ENCODE measurements at regions not wholly inside any gene's neighbourhood (a gene's known extent, or its start where the extent isn't known, plus 50 kb on each side); places are given as distances from the start of the nearest gene placed in this dataset.

DNA sequence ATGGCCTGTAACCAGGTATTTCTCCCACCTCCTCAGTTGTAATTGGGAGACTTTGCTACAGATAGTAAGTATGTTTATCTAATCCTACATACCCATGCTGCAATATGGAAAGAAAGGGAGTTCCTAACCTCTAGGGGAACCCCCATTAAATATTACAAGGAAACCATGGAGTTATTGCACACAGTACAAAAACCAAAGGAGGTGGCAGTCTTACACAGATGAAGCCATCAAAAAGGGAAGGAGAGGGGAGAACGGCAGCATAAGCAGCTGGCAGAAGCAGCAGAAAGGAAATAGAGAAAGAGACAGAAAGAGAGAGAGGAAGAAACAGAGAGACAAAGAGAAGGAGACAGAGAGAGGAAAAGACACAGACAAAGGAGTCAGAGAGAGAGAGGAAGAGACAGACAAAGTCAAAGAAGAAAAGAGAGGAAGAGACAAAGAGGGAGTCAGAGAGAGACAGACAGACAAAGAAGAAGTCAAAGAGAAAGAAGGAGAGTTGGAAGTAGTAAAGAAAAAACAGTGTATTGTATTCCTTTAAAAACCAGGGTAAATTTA lies 142.9 kb downstream of the FASLG start:
- no peak for DNase-seq (ENCODE audit: low spot score)

DNA sequence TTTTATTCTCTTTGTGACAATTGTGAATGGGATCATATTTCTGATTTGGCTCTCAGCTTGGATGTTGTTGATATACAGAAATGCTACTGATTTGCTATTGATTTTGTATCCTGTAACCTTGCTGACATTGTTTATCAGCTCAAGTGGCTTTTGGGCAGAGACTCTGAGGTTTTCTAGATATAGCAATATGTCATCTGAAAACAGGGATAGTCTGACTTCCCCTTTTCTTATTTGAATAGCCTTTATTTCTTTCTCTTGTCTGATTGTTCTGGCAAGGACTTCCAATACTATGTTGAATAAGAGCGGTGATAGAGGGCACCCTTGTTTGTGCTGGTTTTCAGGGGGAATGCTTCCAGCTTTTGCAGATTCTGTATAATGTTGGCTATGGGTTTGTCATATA lies 150.8 kb downstream of the FASLG start:
- DNase-seq (ENCODE audit: low spot score): no peak

DNA sequence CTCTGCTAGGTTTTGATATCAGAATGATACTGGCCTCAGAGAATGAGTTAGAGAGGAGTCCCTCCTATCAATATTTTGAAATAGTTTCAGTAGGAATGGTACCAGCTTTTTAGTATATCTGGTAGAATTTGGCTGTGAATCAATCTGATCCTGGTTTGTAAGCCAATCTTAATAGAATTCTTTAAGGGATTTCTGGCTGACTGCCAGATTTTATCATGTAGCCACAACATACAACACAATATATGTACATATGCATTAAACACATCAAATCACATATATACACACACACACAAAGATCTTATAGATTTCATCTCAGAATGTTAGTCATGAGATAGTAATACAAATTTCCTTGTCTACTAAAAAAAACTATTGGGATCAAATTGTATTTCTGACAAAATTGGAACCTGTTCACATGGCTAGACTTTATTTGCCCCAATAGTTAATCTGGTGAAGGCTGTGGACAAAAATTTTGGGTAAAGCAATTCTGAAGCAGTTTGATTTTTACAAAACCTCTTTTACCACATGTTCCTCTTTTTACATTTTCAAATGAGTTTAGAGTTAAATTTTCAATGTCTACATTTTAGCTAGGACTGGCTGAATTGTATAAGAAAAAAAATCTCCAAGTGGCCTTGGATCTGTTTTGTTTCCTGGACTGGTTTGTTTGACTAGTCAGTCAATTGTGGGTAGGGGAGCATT lies 151.7 kb downstream of the FASLG start:
- no peak for DNase-seq (ENCODE audit: low spot score)

DNA sequence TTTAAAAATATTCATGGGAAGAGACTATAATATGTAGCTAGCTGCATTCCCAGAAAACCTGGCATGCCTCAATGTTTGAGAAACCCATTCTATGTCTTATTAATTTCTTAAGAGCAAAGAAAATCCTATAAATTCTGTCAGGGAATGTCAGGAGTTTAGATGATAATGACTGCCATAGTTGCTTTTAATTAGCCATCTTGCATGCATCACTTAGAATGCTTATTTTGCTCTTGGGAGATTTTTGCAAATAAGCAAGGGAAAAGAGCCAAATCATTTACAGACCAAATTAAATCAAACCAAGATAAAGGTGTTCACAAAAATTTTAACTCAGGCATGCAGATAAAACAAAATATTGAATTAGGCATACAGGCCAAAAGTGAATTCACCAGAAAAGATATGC lies 152.8 kb downstream of the FASLG start:
- no peak for DNase-seq (ENCODE audit: low spot score)

DNA sequence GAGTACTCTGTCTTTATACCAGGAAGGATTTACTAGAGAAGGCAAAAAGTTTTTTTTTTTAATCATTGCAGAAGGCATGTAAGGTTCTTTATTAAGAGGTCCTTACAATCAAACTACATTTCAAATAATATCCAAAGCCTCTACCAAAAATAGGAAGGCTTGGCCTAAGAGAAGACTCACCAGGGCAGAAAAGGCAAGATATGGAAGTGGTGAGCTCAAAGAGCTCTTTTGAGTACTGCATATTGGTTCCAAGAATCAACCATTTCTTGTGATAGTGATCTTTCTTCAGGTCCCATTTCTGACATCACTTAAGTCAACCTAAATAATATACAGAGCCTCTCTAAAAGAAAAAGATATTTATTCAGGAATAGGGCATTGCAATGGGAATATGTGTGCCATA lies 153.2 kb downstream of the FASLG start:
- DNase-seq (ENCODE audit: low spot score): no peak

DNA sequence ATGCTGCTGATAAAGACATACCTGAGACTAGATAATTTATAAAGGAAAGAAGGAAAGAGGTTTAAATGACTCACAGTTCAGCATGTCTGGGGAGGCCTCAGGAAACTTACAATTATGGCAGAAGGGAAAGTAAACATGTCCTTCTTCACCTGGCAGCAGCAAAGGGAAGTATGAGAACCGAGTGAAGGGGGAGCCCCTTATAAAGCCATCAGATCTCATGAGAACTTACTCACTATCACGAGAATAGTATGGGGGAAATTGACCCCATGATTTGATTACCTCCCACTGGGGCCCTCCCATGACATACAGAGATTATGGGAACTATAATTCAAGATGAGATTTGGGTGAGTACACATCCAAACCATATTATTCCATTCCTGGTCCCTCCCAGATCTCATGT lies 154.4 kb downstream of the FASLG start:
- DNase-seq (ENCODE audit: low spot score): no peak

DNA sequence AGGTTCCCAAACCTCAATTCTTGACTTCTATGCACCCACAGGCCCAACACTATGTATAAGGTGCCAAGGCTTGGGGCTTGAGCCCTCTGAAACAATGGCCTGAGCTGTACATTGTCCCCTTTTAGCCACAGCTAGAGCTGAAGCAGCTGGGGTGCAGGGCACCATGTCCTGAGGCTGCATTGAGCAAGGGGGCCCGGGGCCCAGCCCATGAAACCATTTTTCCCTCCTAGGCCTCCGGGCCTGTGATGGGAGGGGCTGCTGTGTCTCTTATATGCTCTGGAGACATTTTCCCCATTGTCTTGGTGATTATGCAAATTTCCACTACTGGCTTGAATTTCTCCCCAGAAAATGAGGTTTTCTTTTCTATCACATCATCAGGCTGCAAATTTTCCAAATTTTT lies 155.5 kb downstream of the FASLG start:
- no peak for DNase-seq (ENCODE audit: low spot score)

DNA sequence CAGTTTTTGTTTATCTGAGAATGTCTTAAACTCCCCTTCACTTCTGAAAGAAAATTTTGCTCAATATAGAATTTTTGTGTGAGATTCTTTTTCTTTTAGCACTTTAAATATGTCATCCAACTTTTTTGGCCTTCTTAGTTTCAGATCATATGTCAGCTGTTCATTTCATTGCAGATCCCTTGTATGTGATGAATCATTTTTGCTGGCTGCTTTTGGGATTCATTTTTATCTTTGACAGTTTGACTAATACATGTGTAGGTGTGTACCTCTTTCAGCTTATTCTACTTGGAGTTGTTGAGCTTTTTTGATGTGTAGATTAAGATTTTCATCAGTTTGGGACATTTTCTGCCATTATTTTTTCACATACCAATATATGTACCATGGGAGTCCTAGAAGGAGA lies 156.8 kb downstream of the FASLG start:
- no peak for DNase-seq (ENCODE audit: low spot score)

DNA sequence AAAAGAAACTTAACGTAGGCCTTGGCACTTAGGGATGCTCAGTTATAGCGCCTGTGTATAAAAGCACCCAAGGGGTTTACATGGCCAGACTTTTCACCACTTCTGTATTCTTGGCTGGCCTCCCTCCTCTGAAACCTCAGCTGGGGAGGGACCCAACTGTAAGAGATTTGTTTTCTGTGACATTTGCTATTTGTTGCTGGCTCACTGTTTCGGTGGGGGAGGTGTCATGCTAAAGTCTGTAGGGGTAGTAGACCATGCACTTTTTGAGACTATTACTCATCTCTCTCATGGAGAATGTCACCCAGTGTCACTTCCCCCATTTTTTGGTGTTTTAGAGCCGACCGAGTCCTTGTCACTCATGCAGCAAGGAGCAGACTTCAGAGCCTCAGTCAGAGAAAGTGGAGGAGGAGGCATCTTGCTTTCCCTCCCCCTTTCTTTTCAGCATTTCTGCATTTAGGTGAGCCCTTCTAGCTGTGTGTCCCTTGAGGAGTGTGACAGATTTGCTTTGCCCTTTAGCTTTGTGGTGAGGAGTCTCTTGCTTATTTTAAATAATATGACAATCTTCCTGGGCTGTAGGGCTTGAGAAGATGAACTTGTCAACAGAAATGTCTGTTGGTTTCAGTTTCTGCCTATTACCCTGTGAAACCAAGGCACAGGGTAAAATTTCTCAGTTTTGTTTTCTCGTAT lies 160.1 kb downstream of the FASLG start:
- DNase-seq (ENCODE audit: low spot score): no peak

DNA sequence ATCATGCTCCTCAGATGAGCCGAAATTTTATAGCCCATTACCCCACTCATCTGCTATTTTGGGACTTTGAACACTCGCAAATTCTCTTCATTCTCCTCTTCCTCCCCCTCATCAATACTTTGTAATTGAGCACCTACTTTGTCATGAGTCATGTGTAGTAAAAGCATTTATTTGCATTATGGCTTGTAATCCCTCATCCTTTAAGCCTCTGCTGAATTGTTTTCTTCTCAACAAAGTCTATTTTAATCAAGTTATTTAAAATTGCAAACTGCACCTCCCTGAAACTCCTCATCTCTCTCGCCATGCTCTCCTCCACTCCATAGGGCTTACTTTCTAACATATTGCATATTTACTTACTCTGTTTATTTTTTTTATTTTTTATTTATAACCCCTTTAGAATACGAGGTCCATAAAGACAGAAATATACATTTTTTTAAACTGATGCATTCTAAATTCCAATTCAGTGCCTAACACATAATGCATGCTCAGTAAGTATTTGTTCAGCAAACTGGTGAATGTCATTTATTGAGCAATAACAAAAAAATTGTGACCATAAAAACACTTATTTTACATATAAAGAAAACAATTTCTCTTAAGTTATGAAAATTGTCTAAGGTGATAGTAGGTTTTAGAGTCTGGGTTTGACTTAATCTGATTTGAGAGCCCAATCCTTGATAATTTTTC lies 161.7 kb downstream of the FASLG start:
- DNase-seq (ENCODE audit: low spot score): no peak

DNA sequence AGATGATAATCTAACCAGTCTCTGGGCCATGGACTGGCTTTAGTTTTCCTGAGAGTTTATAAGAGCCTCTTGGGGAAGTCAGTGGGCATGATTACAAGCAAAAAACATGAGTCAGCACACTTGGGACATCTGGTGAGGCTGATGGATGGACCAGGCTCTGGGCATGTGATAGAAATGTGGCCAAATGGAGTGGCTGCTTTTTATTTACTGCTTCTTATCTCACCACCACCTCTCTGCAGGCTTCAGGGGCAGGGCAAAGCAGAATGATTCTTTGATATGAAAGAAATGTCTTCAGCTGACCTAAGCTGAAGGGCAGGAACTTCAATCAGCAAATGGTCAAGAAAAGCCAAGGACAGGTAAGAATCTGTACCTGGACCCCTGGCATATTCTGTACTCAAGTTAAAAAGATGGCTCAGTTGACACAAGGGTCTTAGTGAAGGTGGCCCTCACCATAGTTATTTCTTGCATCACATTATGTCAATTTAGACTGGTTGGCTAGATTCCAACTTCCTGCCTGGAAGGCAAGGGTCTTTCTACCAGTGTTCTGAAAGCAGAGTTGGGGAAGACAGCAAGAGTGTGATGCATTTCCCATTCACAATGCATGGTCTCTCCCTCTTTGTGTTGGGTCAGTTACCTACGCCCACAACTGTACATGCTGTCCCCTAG lies 162.8 kb downstream of the FASLG start:
- DNase-seq (ENCODE audit: low spot score): peak; percentile 58

DNA sequence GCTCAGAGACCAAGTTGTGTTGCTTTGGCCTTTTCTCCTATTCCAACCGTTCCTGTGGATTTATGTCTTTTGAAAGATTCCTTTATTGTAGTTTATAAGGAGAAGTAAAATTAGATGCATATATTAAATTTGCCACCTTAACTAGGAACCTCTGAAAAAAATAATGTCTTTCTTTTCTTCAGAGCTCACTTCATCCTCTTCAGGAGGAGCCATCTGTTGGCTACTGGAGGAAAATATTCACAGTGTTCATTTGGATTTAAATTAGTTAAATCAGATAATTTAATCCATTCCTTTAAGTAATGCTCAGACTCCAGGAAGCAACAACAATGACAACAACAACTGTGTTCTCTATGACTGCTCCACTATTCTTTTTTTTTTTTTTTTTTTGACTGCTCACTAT lies 164.0 kb downstream of the FASLG start:
- DNase-seq (ENCODE audit: low spot score): no peak

DNA sequence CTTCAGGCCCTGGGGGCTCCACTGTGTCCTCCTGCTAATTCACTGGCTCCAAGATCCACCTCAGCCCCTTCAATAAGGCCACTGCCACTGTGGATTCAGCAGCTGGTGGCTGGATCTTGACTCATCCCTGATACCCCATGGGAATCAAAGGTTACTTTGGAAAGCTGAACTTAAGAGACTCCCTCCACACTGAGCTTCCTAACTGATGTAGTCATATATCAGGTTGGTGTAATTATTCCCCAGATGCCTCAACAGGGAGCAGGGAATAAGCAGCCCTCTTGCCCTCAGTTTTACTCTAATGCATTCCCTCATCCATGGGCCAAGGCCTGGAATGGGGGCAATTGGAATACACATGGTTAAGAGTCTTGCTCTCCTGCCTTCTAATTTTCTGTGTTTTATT lies 164.6 kb downstream of the FASLG start:
- peak; percentile 37 for DNase-seq (ENCODE audit: low spot score)

DNA sequence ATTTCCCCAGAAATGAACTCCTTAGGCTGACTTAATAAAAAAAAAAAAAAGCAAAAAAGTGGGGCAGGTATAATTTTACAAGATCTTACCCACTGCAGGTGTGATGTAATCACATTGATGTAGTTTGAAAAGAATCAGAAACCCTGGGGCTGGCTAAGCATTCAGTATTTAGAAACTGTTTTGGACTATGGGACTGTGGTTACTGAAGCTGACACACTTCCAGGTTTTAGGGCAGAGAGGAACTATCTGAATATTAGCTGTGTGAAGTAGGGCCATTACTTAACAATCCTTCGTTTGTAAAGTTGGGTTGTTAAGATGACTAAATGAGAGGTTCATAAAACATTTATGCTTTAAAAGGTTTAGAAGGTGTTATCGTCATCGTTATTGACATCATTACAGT lies 165.3 kb downstream of the FASLG start:
- no peak for DNase-seq (ENCODE audit: low spot score)

DNA sequence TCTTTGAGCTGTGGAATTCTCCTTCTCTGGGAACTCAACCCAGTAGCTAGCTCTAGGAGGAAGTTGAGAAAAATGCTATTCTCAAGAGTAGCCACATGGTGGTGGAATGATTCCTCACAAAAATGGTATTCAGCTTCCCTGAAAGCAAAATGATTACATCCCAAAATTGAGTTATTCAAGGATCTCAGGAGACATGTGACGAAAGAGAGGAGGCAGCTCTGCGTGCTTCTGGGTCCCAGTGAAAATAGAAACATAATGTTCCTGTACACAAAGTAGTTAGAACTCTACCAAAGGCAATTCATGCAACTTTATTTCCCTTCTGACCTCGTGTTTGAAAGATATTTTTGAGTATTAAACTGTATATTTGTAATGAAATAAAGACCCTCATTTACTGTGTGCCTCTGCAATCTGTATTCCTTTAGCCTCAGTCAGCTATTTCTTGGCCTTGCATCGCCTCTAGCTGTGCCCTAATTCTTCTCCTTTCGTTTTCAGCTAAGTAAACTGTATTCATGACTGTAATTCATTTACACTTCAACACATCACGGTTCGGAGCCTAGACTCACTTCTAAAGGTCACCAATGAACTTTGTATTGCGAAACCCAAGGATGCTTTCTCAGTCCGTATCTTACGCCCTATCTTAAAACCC lies 167.3 kb downstream of the FASLG start:
- peak; percentile 77 for DNase-seq (ENCODE audit: low spot score)

DNA sequence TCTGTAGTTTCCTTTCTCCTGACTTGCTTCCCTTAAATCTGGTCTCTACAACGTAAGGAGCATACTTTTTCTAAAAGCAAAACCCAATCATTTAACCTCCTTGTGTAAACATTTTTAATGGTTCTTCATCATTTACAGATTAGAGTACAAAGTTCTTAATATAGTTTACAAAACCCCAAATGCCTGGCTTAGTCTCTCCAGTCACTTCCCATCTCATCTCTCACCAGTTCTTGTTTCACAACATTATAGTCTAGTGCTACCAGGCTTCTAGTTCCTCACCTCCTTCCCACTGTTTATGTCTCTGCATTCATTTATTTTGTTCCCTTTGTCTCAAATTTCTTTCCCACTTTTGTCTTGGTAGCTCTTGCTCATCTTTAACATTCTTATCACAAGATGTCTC lies 168.4 kb downstream of the FASLG start:
- no peak for DNase-seq (ENCODE audit: low spot score)

DNA sequence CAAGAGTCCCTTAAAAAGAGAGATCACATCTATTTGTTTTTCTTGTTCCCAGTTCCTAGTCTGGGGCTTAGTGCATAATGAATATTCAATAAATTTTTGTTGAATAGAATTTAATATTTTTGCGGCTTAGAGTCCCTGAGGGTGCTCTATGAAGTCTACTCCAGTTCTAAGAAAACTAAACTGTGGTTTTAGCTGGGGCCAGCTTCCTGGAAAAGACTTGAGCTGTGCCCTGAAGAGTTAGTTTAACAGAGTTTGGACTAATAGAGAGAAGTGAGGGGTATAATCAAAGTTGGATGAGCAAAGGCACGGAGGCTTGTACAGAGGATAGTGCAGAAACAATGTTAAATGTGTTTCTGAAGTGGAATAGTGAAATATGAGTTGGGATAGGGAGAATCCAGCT lies 168.9 kb downstream of the FASLG start:
- DNase-seq (ENCODE audit: low spot score): no peak

DNA sequence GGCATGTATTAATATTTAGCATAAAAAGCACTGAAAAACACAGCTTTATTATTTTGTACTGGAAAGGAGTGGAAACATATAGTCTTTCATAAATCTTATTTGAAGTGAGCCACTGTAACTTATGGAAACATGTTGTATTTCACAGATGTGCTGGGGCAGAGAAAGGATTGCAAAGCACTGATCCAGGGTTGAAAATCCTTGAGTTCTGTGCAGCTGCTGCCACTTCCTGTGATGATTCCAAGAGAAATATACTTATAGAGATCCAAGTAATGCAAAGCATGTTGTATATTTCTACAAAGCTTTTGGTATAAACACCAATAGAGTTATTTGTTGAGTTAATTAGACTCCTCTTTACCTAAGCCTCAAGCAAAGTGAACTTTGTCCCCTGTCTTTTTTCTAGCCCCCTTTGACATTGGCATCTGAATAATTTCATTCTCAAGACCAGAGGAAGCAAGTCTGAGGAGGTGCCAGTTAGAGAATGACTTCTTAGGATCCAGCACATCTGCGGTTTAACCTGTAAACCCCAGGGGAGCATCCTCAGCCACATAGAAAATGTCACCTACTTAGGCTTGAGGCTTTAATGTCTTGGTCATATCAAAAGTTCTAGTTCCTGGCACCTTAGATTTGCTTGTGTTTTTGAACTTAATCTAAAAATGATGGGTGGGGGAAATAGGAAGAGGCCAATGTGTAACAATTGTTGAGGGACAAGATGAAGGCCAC lies 173.3 kb downstream of the FASLG start:
- DNase-seq (ENCODE audit: low spot score): no peak

DNA sequence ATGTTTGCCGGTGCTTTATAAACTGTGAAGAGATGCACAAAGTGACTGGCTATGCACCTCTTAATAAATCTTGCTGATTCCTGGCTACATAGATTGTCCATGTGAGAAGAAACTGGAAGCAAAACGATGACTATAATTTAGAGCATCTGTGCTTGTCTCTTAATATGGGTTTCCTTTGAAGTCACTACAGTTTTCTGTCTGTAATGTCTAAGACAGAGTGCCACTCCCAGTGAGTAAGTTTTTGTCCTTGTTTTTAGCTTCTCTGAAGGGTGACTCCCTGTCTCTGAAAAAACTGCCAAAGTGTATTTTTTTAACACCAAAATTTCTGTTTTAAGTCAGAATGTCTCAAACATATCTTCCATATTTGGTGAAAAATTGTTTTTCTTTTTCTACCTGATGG lies 175.1 kb downstream of the FASLG start:
- peak; percentile 11 for DNase-seq (ENCODE audit: low spot score)

DNA sequence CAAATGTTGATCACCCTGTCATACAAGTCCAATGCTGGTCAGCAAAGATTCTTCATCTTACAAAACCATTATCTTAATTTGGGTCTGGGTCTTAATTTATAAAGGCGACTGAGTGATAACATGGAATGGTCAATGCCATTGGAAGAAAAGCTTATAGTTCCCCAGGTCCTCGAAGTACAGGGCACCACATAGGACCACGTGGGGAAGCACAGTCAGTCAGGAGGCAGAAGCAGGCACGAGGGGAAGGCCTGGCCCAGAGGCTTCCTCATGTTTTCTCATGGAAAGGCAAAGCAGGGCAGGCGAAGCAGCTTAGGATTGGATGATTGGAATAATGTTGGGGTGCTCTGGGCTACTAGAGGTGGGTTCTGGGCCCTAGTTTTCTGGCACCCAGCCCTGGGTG lies 175.7 kb downstream of the FASLG start:
- no peak for DNase-seq (ENCODE audit: low spot score)

DNA sequence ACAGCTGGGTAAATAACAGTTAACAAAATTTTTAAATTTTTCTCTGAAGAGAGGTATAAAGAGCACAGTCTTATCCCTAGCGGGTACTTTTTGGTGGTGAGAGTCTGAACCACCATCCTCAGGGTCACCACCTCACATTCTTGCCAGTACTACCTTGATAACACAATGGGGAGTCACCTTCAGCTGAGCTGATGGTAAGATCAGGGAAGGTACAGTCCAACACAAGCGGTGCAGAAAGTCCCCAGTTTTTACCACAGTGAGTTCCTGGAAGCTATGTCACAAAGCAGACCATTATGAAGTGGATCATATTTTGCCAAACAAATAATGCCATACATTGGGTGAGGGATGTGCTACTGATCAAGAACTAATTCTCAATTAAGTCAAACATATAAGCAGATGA lies 176.9 kb downstream of the FASLG start:
- DNase-seq (ENCODE audit: low spot score): no peak

All from AG08395 (cell line).